OCI-LY7 (cell line): ENCODE measurements at regions not wholly inside any gene's neighbourhood (a gene's known extent, or its start where the extent isn't known, plus 50 kb on each side); places are given as distances from the start of the nearest gene placed in this dataset.

Experiments used
- BruUV-seq: library from RNA; stranded (reverse); fragments of 400-500 nt; replicated peaks from 2 replicates; lab custom pipeline; 2021; lab: Mats Ljungman, UMichigan
- CTCF ChIA-PET: fragments of 300-600 bp; sonication (Branson Sonifier 250); formaldehyde crosslinking; loops from one replicate; lab custom pipeline; 2022; ENCODE audit warnings: antibody characterized with exemption; ENCODE audit not compliant: unreplicated experiment; lab: Charles Lee
- POLR2A ChIA-PET: fragments of 300-600 bp; sonication (Branson Sonifier 250); formaldehyde crosslinking; loops from one replicate; lab custom pipeline; 2022; ENCODE audit warnings: antibody characterized with exemption; lab: Charles Lee
- DNase-seq: peaks from one replicate; pipeline ENCODE4 v3.0.0-alpha.2; 2015; ENCODE audit warnings: low spot score
- H2AFZ ChIP-seq: fragments of 200-600 bp; sonication (generic), shearing (Covaris generic); 2 replicates; pipeline ENCODE4 v1.6.1; 2014; ENCODE audit warnings: mild to moderate bottlenecking, antibody characterized with exemption, low read length, moderate library complexity
- H3K27ac ChIP-seq: fragments of 200-600 bp; sonication (generic); 2 replicates; pipeline ENCODE4 v1.5.1; 2014; ENCODE audit warnings: mixed run types, low read depth, mild to moderate bottlenecking, moderate library complexity, low read length, inconsistent platforms; ENCODE audit not compliant: poor library complexity, severe bottlenecking
- H3K36me3 ChIP-seq: fragments of 200-600 bp; sonication (generic); 2 replicates; pipeline ENCODE4 v1.6.1; 2014; ENCODE audit warnings: mild to moderate bottlenecking, antibody characterized with exemption, low read length, moderate library complexity, mixed read lengths; ENCODE audit not compliant: insufficient read depth
- H3K4me1 ChIP-seq: fragments of 200-600 bp; sonication (generic); 2 replicates; pipeline ENCODE4 v1.5.1; 2014; ENCODE audit warnings: mild to moderate bottlenecking, low read length; ENCODE audit not compliant: insufficient read depth, poor library complexity, severe bottlenecking
- H3K4me2 ChIP-seq: fragments of 200-600 bp; sonication (generic); 2 replicates; pipeline ENCODE4 v1.6.1; 2014; ENCODE audit warnings: mild to moderate bottlenecking, low read length
- H3K4me3 ChIP-seq: fragments of 200-600 bp; sonication (generic); 2 replicates; pipeline ENCODE4 v1.5.1; 2014; ENCODE audit warnings: mild to moderate bottlenecking, low read depth, low read length; ENCODE audit not compliant: poor library complexity, severe bottlenecking
- H3K79me2 ChIP-seq: fragments of 200-600 bp; sonication (generic); 2 replicates; pipeline ENCODE4 v1.6.1; 2016; ENCODE audit warnings: low read depth, mild to moderate bottlenecking, low read length, moderate library complexity, mixed read lengths; ENCODE audit not compliant: insufficient read depth
- H3K9me2 ChIP-seq: fragments of 200-600 bp; sonication (generic); 2 replicates; pipeline ENCODE4 v1.6.1; 2016; ENCODE audit warnings: mild to moderate bottlenecking, low read length, mixed read lengths; ENCODE audit not compliant: insufficient read depth
- H3K9me3 ChIP-seq: fragments of 200-600 bp; sonication (generic); 2 replicates; pipeline ENCODE4 v1.6.1; 2014; ENCODE audit warnings: mild to moderate bottlenecking, mixed run types, low read length, mixed read lengths
- H4K20me1 ChIP-seq: fragments of 200-600 bp; sonication (generic); 2 replicates; pipeline ENCODE4 v1.6.1; 2014; ENCODE audit warnings: mild to moderate bottlenecking, antibody characterized with exemption, low read length, moderate library complexity, mixed read lengths; ENCODE audit not compliant: insufficient read depth
- EZH2phosphoT487 ChIP-seq: fragments of 200-600 bp; sonication (generic); IDR thresholded peaks from 2 replicates; pipeline ENCODE4 v1.6.1; 2018; ENCODE audit warnings: low read depth, borderline replicate concordance, mild to moderate bottlenecking, mixed run types, antibody characterized with exemption, low read length, moderate library complexity, mixed read lengths
- intact Hi-C: fragments of 100-400 bp; cut with micrococcal nuclease; formaldehyde crosslinking; loops from one replicate; pipeline ENCODE4 v1.10.0; 2022; ENCODE audit not compliant: unreplicated experiment
- TF ChIP-seq, protein P1 (sequence below): fragments of 200-600 bp; sonication (generic); conservative IDR thresholded peaks from 2 replicates; pipeline ENCODE4 v1.5.1; 2014; ENCODE audit warnings: mild to moderate bottlenecking, antibody characterized with exemption, low read length, moderate library complexity, mixed read lengths

DNA sequence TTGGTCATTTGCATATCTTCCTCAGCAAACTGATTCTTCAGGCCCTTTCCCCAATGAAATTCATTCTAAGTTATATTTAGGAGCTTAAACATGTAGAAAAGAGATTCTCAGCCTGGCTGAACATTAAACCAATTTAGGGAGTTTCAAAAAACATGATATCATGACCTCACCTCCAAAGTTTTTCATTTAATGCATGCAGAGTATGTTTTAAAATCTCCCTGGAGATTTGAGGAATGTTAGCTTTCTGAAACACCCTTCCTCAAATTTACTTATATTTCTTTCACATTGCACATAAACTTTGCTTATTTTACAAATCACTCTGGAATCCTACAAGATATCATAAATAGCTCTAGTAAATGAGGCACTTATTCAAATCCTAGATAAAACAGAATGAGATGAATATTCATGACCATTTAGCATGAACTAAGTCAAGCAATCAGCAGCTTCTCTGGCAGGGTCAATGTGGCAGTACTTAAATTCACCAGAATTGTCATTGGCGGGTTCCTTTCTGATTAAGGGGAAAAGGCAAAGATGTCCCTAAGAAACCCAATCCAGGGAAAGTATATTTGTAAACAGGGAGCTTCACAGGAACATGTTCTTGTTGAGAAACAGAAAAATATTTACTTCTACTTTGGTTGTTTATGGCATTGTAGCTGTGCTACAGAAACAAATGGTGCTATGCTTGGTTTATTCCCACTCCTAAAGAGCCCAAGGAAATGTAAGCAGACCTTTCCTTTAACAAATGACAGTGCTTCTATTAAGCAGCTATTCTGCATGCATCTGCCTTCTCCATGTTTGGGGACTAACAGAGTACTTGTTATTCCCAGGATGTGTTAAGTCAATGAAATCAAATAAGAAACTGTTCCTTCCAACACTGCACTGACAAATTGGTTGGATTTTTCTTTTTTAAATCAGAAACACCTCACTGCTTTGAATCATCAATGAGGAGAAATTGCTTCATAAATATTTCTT is 162.3 kb downstream of the C11orf87 start:
- H3K9me3 ChIP-seq, result no peaks in the 10 kb centered on the region
- no peak overlapping the region for H3K27ac ChIP-seq
- no peak for DNase-seq
- H3K4me2 ChIP-seq, result no peak overlapping the region
- H3K4me3 ChIP-seq, result no peak overlapping the region
- no peaks in the 10 kb centered on the region for H3K79me2 ChIP-seq
- H3K36me3 ChIP-seq, result no peaks in the 10 kb centered on the region
- CTCF ChIA-PET, result no interaction called here
- TF ChIP-seq EZH2phosphoT487, result no peak
- TF ChIP-seq, protein P1, sequence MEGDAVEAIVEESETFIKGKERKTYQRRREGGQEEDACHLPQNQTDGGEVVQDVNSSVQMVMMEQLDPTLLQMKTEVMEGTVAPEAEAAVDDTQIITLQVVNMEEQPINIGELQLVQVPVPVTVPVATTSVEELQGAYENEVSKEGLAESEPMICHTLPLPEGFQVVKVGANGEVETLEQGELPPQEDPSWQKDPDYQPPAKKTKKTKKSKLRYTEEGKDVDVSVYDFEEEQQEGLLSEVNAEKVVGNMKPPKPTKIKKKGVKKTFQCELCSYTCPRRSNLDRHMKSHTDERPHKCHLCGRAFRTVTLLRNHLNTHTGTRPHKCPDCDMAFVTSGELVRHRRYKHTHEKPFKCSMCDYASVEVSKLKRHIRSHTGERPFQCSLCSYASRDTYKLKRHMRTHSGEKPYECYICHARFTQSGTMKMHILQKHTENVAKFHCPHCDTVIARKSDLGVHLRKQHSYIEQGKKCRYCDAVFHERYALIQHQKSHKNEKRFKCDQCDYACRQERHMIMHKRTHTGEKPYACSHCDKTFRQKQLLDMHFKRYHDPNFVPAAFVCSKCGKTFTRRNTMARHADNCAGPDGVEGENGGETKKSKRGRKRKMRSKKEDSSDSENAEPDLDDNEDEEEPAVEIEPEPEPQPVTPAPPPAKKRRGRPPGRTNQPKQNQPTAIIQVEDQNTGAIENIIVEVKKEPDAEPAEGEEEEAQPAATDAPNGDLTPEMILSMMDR, result no peak
- no peaks in the 10 kb centered on the region for H4K20me1 ChIP-seq
- no peaks in the 10 kb centered on the region for H3K4me1 ChIP-seq
- BruUV-seq, result no TSS peak
- intact Hi-C loops, result no loop called here
- POLR2A ChIA-PET, result no interaction called here
- no peaks in the 10 kb centered on the region for H3K9me2 ChIP-seq
- H2AFZ ChIP-seq, result no peak overlapping the region

DNA sequence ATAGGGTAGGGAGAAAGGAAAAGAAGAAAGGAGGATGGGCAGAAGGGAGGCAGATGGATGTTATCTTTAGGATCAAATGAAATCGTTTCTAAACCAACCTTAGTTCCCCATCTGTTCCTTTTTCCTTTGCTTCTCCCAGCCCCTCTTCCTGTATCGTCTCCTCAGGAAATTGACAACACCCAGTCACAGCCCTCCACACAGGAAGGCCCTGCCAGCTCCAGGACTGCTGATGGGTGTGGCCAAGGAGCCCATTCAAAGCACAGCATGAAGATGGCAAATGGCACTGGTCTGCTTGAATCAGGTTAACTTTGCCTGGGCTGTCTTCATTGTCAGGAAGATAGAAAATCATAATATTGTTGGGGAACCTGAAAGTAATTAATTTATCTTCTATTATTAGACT is 164.8 kb downstream of the C11orf87 start:
- no peak for DNase-seq
- Histone ChIP-seq H3K4me3 (no peak overlapping the region), H3K36me3 (no peaks in the 10 kb centered on the region), H3K9me2 (no peaks in the 10 kb centered on the region), H3K27ac (no peak overlapping the region), H4K20me1 (no peaks in the 10 kb centered on the region), H2AFZ (no peak overlapping the region), H3K4me2 (no peak overlapping the region), H3K79me2 (no peaks in the 10 kb centered on the region), H3K9me3 (no peaks in the 10 kb centered on the region), H3K4me1 (no peaks in the 10 kb centered on the region)
- ChIA-PET CTCF (no interaction called here), POLR2A (interaction anchor here (1.0 kb wide), 1 partner anchor 11 kb away, joined by 3 read pairs; no protein-coding TSS in a partner anchor)
- intact Hi-C loops, result no loop called here
- BruUV-seq, result no TSS peak
- no peak for TF ChIP-seq EZH2phosphoT487
- TF ChIP-seq, protein P1, result no peak

DNA sequence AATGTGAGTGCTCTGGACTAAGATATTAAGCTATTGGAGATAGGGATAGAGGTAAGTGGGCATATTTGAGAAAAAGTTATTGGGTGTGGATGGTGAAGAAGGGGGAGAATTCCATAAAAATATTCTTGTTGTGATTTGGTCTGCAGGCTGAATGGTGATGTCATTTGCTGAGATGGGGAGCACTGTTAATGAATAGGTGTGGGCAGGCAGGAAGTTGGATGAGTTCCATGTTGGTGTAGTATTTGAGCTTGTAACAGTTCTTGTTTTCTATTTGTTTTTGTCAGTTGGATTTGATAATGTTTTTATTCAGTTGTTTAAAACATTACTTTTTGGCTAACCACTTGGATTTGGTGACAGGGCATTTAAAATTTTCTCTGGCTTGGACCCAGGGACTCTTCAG is 168.8 kb downstream of the C11orf87 start:
- no peak for DNase-seq
- no peaks in the 10 kb centered on the region for H3K36me3 ChIP-seq
- H3K79me2 ChIP-seq, result no peaks in the 10 kb centered on the region
- H3K9me2 ChIP-seq, result no peaks in the 10 kb centered on the region
- BruUV-seq, result no TSS peak
- H3K4me2 ChIP-seq, result no peak overlapping the region
- TF ChIP-seq EZH2phosphoT487, result no peak
- TF ChIP-seq, protein P1, result no peak
- H4K20me1 ChIP-seq, result no peaks in the 10 kb centered on the region
- no peaks in the 10 kb centered on the region for H3K4me1 ChIP-seq
- no peak overlapping the region for H2AFZ ChIP-seq
- H3K4me3 ChIP-seq, result no peak overlapping the region
- POLR2A ChIA-PET, result no interaction called here
- CTCF ChIA-PET, result no interaction called here
- no peak overlapping the region for H3K27ac ChIP-seq
- intact Hi-C loops, result no loop called here
- no peaks in the 10 kb centered on the region for H3K9me3 ChIP-seq
